ENCODE measurements at regions not wholly inside any gene's neighbourhood (a gene's known extent, or its start where the extent isn't known, plus 50 kb on each side); places are given as distances from the start of the nearest gene placed in this dataset.

- H4K91ac ChIP-seq (ENCODE audit: insufficient read depth, low read depth, low read length) = peak overlapping the region; percentile 98
- in situ Hi-C loops (cut with MboI; ENCODE audit: low sequenced_read_pairs) = no loop called here
- no TSS peak for BruUV-seq (replicated peaks)
- DNase-seq = no peak
- intact Hi-C loops (cut with micrococcal nuclease) = no loop called here
- H3K4me2 ChIP-seq (ENCODE audit: low read depth, low read length) = peak overlapping the region; percentile 38; the same call in 1 of the 2 replicates
- peak overlapping the region; percentile 79 for H2AFZ ChIP-seq (replicated peaks; ENCODE audit: low read length, poor library complexity)
- H3K4ac ChIP-seq (ENCODE audit: low read depth, low read length) = peak overlapping the region; percentile 97
- no peaks in the 10 kb centered on the region for H4K20me1 ChIP-seq (ENCODE audit: insufficient read depth, low read length)
- peak overlapping the region; percentile 57 for H3K27ac ChIP-seq (ENCODE audit: insufficient read depth, low read length)
- CTCF ChIA-PET = interaction anchor here (1.1 kb wide), 1 partner anchor 39 kb away, joined by 4 read pairs; no protein-coding TSS in a partner anchor
- H3K9me1 ChIP-seq (ENCODE audit: insufficient read depth, low read length) = peaks cover 7% of the 10 kb centered on the region
- H3K23ac ChIP-seq (ENCODE audit: low read depth, low read length) = peak overlapping the region; percentile 96
- POLR2A ChIA-PET (ENCODE audit: unreplicated experiment) = no interaction called here
- no peak overlapping the region for H3K4me3 ChIP-seq (ENCODE audit: insufficient read depth, low read depth, low read length)
- peak overlapping the region; percentile 83 for H3K18ac ChIP-seq (ENCODE audit: low read depth, low read length)
- H2BK5ac ChIP-seq (ENCODE audit: low read depth, low read length, poor library complexity, severe bottlenecking) = peak overlapping the region; percentile 98
- H3K27me3 ChIP-seq (ENCODE audit: control insufficient read depth, insufficient read depth, low read length) = no peaks in the 10 kb centered on the region
- peak; percentile 21 for ATAC-seq (ENCODE audit: low read depth)
- H2AK5ac ChIP-seq (ENCODE audit: low read depth, low read length) = peak overlapping the region; percentile 80
- H4K5ac ChIP-seq (ENCODE audit: low read depth, low read length) = peak overlapping the region; percentile 83; the same call in 1 of the 2 replicates
- peak overlapping the region; percentile 92; the same call in 1 of the 2 replicates for H3K56ac ChIP-seq (ENCODE audit: extremely low read depth, insufficient read depth, low read length)
- no peaks in the 10 kb centered on the region for H3K79me1 ChIP-seq (ENCODE audit: low read depth in 1 of 2, low read length in 2 of 2)
- H3K9ac ChIP-seq (ENCODE audit: low read depth, low read length) = peak overlapping the region; percentile 60; the same call in 1 of the 2 replicates
- H2BK15ac ChIP-seq (ENCODE audit: low read depth, low read length) = peak overlapping the region; percentile 93; the same call in 2 of the 3 replicates
- WGBS, 2 experiments (ENCODE audit: extremely low coverage in 2 of 2, insufficient read length in 1 of 2) = no CpG with 5 or more reads among the region's 2 CpGs
- peak overlapping the region; percentile 93 for H2BK120ac ChIP-seq (ENCODE audit: low read depth, low read length)
- no peaks in the 10 kb centered on the region for H3K9me3 ChIP-seq (ENCODE audit: control insufficient read depth, insufficient read depth, low read length)
- H2AK9ac ChIP-seq (replicated peaks; ENCODE audit: low read depth, low read length, poor library complexity) = no peak overlapping the region
- H3K36me3 ChIP-seq (ENCODE audit: control insufficient read depth, insufficient read depth, low read length) = no peaks in the 10 kb centered on the region
- peak overlapping the region; percentile 88 for H3K14ac ChIP-seq (replicated peaks; ENCODE audit: low read depth, low read length)
- peak overlapping the region; percentile 90 for H2BK20ac ChIP-seq (ENCODE audit: low read depth, low read length)
- H4K8ac ChIP-seq (ENCODE audit: low read depth in 2 of 2, low read length in 2 of 2) = peak overlapping the region; percentile 69 to 82
- no peak for TF ChIP-seq ELK1 (IDR thresholded peaks at IDR 0.05; ENCODE audit: borderline replicate concordance, low read depth, low read length)
- no peak for TF ChIP-seq POLR2A (IDR thresholded peaks at IDR 0.05; ENCODE audit: low read depth, low read length)
- no peak for TF ChIP-seq RAD21 (IDR thresholded peaks at IDR 0.05; ENCODE audit: low read length)
- TF ChIP-seq RFX5 (IDR thresholded peaks at IDR 0.05; ENCODE audit: low read depth, low read length) = no peak
- no peak for TF ChIP-seq MAFK (IDR thresholded peaks at IDR 0.05; ENCODE audit: low read depth, low read length)
- no peak for TF ChIP-seq NFE2L2 (IDR thresholded peaks at IDR 0.05; ENCODE audit: low read depth, low read length)
- no peak for TF ChIP-seq BHLHE40 (IDR thresholded peaks at IDR 0.05; ENCODE audit: low read depth, low read length)
- TF ChIP-seq MXI1 (IDR thresholded peaks at IDR 0.05; ENCODE audit: borderline replicate concordance, low read depth, low read length) = no peak
- TF ChIP-seq CEBPB (IDR thresholded peaks at IDR 0.05; ENCODE audit: low read depth, low read length) = no peak
- TF ChIP-seq, protein P1, sequence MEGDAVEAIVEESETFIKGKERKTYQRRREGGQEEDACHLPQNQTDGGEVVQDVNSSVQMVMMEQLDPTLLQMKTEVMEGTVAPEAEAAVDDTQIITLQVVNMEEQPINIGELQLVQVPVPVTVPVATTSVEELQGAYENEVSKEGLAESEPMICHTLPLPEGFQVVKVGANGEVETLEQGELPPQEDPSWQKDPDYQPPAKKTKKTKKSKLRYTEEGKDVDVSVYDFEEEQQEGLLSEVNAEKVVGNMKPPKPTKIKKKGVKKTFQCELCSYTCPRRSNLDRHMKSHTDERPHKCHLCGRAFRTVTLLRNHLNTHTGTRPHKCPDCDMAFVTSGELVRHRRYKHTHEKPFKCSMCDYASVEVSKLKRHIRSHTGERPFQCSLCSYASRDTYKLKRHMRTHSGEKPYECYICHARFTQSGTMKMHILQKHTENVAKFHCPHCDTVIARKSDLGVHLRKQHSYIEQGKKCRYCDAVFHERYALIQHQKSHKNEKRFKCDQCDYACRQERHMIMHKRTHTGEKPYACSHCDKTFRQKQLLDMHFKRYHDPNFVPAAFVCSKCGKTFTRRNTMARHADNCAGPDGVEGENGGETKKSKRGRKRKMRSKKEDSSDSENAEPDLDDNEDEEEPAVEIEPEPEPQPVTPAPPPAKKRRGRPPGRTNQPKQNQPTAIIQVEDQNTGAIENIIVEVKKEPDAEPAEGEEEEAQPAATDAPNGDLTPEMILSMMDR (conservative IDR thresholded peaks at IDR 0.05; ENCODE audit: low read depth, low read length) = no peak
- TF ChIP-seq SMC3 (IDR thresholded peaks at IDR 0.05; ENCODE audit: low read depth, low read length) = no peak
- no peak for TF ChIP-seq CHD1 (IDR thresholded peaks at IDR 0.05; ENCODE audit: low read depth, low read length)
- no peak for TF ChIP-seq RCOR1 (IDR thresholded peaks at IDR 0.05; ENCODE audit: insufficient replicate concordance, low read length)
- peaks cover 11% of the 10 kb centered on the region for H3K4me1 ChIP-seq (ENCODE audit: control insufficient read depth, insufficient read depth, low read length)
- dilution Hi-C loops (cut with HindIII; ENCODE audit: low sequenced_read_pairs, unreplicated experiment) = no loop called here
Measured at GRCh38 chr7:113198226-113198625, 79.9 kb upstream of the SMIM30 start.

Data from IMR-90 (cell line).